ENCODE measurements at regions not wholly inside any gene's neighbourhood (a gene's known extent, or its start where the extent isn't known, plus 50 kb on each side); places are given as distances from the start of the nearest gene placed in this dataset.
A peak's percentile ranks its signal among the peaks of the same experiment; 100 is the strongest.
"Not testable (repeated sequence)": the region's sequence is repeated elsewhere in the genome, so short reads cannot be mapped to it uniquely, and the experiment has no call there.

GRCh38 chr5:84700545-84700944 is 315.9 kb upstream of the EDIL3 start:
- not testable (repeated sequence) for DNase-seq (ENCODE audit: low read depth)

DNA sequence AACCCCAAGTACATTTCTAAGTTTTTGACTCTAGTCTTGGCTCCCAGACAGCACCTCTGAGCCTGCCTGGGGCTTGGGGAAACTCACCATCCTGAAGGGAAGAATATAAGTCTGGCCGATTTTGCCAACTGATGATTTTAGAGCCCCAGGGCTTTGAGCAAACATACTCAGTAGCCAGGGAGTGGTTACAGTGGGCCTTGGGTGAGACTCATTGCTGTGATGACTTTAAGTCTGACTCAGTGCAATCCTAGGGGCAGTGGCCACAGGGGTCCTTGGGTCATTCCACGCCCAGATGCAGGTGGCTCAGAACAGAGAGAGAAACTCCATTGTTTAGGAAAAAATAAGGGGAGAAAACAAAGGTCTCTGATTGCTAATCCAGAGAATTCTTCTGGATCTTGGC is 312.0 kb upstream of the EDIL3 start:
- no peak for DNase-seq (ENCODE audit: low read depth)
- no peak overlapping the region for H3K4me3 ChIP-seq (ENCODE audit: low read depth, low read length)

More at GRCh38 chr5:84700545-84700944, 315.9 kb upstream of the EDIL3 start:
- not testable (repeated sequence) for H3K4me3 ChIP-seq (ENCODE audit: low read depth, low read length)

GRCh38 chr5:84695330-84695729 is 310.6 kb upstream of the EDIL3 start:
- H3K4me3 ChIP-seq (ENCODE audit: low read depth, low read length), result no peak overlapping the region
- no peak for DNase-seq (ENCODE audit: low read depth)

DNA sequence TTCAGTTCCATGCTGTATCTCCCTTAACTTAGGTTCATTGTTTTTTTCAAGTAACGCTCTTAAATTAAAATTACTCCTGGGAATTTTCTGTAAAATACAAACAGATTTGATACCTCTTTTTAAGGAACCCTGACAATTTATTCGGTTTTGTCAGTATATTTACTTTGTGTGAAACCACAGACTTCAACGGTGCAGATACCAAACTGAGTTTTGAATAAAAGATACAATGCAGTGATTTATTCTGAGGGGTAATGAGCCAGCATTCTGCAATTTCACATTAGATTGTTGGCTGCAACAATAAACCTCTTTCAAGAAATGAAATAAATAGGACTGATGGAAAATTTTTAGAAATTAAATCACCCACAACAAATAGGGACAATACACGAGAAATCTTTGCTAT is 308.6 kb upstream of the EDIL3 start:
- H3K4me3 ChIP-seq (ENCODE audit: low read depth, low read length), result no peak overlapping the region
- DNase-seq (ENCODE audit: low read depth), result no peak

DNA sequence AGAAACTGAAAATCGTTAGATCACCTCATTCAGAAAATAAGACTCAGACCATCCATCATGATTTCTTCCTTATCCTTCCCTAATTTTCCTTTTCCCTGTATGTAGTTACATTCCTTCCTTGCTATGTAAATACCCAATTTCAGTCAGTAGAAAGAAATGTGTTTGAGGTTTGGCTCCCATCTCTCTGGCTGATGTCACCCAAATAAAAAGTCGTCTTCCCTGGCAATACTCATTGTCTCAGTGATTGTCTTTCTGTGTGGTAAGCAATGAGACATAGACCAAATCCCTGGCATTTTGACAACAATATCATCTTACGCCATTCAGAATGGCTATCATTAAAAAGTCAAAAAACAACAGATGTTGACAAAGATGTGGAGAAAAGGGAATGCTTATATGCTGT is 303.9 kb upstream of the EDIL3 start:
- peak; percentile 72 for DNase-seq (ENCODE audit: low read depth)

DNA sequence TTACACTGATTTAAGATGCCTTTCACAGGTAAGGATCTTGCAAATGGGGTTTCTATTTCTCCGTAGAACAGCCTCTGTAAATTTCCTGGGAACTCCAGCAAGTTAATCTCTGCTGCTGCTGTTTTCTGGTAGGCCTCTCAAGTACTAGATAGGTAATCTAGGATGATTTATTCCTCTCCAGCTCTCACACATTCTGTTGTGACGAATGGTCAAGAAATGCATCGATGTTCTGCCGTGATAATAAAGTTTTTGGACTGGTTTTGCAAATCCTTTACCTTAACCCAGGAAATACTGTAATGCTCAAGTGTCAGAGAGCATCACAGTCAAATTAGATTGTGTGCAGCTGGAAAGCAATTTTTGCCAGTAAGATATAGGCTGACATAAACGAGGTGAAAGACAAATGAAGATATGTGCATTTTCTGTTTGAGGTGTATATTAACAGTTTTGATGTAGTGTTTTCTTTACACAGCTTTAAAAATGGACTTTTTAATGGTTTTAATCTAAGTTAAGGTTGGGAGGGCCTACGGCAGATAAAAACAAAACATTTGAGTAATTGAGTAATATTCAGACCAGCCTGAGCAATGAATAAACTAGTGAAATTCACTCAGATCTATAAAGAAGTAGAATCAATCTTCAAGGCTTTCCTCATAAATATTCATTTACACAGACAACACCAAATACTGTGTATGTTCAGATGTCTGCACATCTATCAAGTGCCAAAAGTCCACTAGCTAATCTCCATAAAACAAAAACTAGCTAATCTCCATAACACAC is 300.6 kb upstream of the EDIL3 start:
- DNase-seq (ENCODE audit: low read depth), result no peak
- no peak overlapping the region for H3K4me3 ChIP-seq (ENCODE audit: low read depth, low read length)

More for the DNA sequence above, 303.9 kb upstream of the EDIL3 start:
- H3K4me3 ChIP-seq (ENCODE audit: low read depth, low read length), result no peak overlapping the region

DNA sequence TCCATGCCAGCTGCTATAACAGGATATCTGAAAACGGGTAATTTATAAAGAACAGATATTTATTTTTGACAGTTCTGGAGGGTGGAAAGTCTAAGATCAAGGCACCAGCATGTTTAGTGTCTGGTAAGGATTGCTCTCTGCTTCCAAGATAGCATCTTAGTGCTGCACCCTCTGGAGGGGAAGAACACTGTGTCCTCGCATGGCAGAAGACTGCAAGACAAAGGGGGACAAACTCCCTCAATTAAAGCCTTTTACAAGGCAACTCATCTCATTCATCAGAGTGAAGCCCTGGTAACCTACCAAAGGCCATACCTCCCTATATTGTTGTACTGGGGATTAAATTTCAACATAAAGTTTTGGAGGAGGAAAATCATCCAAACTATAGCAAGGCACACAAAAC is 298.9 kb upstream of the EDIL3 start:
- H3K4me3 ChIP-seq (ENCODE audit: low read depth, low read length), result no peak overlapping the region
- no peak for DNase-seq (ENCODE audit: low read depth)

GRCh38 chr5:84682531-84682930 is 297.9 kb upstream of the EDIL3 start:
- no peak for DNase-seq (ENCODE audit: low read depth)
- no peak overlapping the region for H3K4me3 ChIP-seq (ENCODE audit: low read depth, low read length)

DNA sequence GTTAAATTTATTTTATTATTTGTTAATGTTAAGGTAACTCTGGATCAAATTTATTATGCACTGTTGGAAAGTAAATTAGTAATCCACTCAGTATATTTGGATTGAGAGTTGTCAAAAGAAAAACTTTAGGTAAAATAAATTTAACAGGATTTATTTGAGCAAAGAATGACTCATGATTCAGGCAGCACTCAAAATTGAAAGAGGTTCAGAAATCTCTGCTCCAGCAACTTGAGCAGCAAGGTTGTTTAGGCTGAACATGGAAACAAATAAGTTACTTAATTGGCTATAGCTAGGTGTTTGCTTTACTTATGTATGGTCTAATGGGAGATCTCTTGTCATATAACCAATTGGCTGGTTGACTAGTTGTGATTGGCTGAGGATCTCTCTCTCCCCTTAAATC is 296.2 kb upstream of the EDIL3 start:
- DNase-seq (ENCODE audit: low read depth), result no peak
- no peak overlapping the region for H3K4me3 ChIP-seq (ENCODE audit: low read depth, low read length)

DNA sequence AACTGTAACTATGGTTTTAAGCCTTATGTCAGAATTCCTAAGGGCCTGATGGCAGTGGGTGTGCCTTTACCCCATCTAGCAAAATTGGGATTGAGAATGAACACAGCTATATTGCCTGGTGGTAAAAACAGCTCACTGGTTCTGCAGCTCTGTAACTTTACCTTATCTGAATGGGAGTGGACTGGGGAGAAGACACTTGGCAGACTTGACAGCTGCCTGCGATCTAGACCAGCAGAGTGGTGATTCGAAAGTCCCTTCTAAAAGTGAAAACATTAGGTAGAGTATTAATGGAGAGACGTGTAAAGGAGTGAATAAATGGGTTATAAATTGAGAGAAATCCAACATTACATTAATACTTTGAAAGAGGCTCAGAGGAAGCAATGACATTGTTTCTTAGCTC is 289.1 kb upstream of the EDIL3 start:
- no peak for DNase-seq (ENCODE audit: low read depth)
- H3K4me3 ChIP-seq (ENCODE audit: low read depth, low read length), result no peak overlapping the region

- no peak overlapping the region for H3K4me3 ChIP-seq (ENCODE audit: low read depth, low read length)
- DNase-seq (ENCODE audit: low read depth), result no peak
Measured at GRCh38 chr5:84667576-84667975, 282.9 kb upstream of the EDIL3 start.

- DNase-seq (ENCODE audit: low read depth), result no peak
- no peak overlapping the region for H3K4me3 ChIP-seq (ENCODE audit: low read depth, low read length)
Measured at GRCh38 chr5:84650429-84650828, 265.7 kb upstream of the EDIL3 start.

- H3K4me3 ChIP-seq (ENCODE audit: low read depth, low read length), result no peak overlapping the region
- DNase-seq (ENCODE audit: low read depth), result no peak
Measured at GRCh38 chr5:84647581-84647980, 262.9 kb upstream of the EDIL3 start.

DNA sequence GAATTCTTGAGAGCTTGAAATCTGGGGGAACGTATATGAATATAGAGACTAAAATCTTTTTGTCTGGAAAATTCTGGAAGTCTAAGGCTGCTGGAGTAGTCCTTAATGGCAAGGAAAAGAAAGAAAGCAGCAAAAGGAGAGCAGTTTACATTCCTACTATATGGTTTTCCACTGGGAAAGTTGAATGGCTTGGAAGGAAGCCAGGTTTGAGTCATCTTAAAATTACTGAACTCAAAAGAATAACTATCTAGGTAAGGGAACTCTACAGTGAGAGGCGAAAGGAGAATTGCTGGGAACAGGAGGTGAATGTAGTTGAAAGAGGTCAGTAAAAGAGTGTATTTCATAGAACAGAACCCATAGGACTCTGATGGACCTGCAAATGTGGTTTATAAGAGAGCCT is 258.1 kb upstream of the EDIL3 start:
- DNase-seq (ENCODE audit: low read depth), result no peak
- no peak overlapping the region for H3K4me3 ChIP-seq (ENCODE audit: low read depth, low read length)

DNA sequence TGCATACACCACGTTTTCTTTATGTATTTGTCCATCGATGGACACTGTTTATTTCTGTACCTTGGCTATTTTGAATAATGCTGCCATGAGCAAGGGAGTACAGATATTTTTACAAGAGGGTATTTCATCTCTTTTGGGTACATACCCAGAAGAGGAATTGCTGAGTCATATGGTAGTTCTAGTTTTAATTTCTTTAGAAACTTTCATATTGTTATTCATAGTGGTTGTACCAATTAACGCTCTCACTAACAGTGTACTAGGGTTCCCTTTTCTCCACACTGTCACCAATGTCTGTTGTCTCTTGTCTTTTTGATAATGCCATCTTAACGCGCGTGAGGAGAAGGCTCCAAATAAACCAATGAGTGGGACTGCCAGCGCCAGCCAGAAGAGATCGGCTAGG is 257.6 kb upstream of the EDIL3 start:
- no peak overlapping the region for H3K4me3 ChIP-seq (ENCODE audit: low read depth, low read length)
- no peak for DNase-seq (ENCODE audit: low read depth)

DNA sequence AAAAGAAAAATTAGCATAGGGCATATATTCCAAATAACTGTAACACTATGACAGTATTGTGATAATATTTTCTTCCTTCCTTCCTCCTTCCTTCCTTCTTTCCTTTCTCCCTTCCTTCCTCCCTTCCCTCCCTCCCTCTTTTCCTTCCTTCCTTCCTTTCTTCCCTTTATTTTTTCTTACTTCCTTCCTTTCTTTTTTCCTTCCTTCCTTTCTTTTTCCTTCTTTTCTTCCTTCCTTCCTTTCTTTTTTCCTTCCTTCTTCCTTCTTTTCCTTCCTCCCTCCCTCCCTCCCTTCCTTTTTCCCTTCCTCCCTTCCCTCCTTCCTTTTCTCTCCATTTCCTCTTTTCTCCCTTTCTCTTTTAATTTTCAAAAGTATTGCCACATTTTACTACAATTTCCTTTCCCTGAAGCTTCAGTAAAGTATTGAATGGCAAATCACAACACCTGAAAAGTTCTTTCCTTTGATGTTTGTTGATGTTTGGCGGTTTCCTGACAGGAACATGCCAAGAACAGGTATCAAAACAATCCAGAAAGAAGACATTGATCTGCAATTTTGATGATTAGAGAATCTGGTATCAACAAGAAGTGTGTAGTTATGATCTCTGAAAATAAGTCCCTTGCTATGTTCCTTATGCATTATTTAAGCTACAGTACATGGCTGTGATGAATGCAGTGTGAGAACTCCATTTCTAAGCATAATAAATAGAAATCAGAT is 253.1 kb upstream of the EDIL3 start:
- no peak for DNase-seq (ENCODE audit: low read depth)
- H3K4me3 ChIP-seq (ENCODE audit: low read depth, low read length), result no peak overlapping the region

GRCh38 chr5:84635235-84636055 is 250.8 kb upstream of the EDIL3 start:
- H3K4me3 ChIP-seq (ENCODE audit: low read depth, low read length), result no peak overlapping the region
- no peak for DNase-seq (ENCODE audit: low read depth)

DNA sequence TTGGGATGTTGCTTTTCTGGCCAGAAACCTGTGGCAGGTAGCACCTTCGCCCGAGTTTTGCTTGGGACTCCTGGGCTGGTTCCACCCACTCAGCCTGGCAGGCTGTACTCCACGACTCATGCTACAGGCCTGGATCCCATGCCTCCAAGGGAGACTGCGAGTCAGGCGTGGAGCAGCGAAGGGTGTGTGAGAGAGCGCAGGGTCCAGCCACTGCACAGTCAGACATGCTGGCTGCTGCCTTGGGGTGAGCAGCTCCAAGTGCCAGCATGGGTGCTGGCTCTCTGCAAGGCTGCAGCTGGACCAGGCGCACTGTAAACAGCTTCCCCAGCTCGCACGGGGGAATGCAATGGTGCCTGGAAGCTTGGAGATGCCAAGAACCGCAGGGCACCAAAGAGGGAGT is 249.6 kb upstream of the EDIL3 start:
- DNase-seq (ENCODE audit: low read depth), result no peak
- H3K4me3 ChIP-seq (ENCODE audit: low read depth, low read length), result no peak overlapping the region

DNA sequence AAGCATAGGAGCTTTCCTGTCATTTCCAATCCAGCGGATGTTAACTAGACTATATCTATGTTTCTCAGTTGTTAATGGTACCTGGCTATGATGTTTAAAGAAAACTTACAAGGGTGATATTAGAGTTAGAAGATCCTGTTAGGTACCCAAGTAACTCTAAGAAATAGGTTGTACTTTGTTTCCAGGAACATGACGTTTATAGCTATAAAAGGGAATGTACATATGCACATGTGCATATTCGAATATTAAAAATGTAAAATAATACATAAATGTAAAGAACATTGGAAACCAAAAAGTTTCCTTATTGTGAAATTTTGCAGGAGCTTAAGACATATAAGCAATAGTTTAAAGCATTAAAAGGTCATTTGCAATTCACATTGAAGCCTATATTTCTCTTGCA is 247.7 kb upstream of the EDIL3 start:
- no peak for DNase-seq (ENCODE audit: low read depth)
- no peak overlapping the region for H3K4me3 ChIP-seq (ENCODE audit: low read depth, low read length)

- no peak overlapping the region for H3K4me3 ChIP-seq (ENCODE audit: low read depth, low read length)
- no peak for DNase-seq (ENCODE audit: low read depth)
Measured at GRCh38 chr5:84628918-84629317, 244.2 kb upstream of the EDIL3 start.
